Choroid plexus epithelial cell (primary cell): ENCODE measurements at regions not wholly inside any gene's neighbourhood (a gene's known extent, or its start where the extent isn't known, plus 50 kb on each side); places are given as distances from the start of the nearest gene placed in this dataset.

Experiments used
- DNase-seq: peaks from one replicate; pipeline ENCODE4 v3.0.0-alpha.2; 2010; ENCODE audit warnings: low read depth
- H3K4me3 ChIP-seq: 2 replicates; pipeline ENCODE4 v1.5.1; 2011; ENCODE audit warnings: low read depth, mild to moderate bottlenecking, control low read depth, low read length, moderate library complexity
- TF ChIP-seq, protein P1 (sequence below): conservative IDR thresholded peaks from 2 replicates; pipeline ENCODE4 v1.5.1; 2011; ENCODE audit warnings: low read depth, mild to moderate bottlenecking, control low read depth, inconsistent platforms, low read length, moderate library complexity

DNA sequence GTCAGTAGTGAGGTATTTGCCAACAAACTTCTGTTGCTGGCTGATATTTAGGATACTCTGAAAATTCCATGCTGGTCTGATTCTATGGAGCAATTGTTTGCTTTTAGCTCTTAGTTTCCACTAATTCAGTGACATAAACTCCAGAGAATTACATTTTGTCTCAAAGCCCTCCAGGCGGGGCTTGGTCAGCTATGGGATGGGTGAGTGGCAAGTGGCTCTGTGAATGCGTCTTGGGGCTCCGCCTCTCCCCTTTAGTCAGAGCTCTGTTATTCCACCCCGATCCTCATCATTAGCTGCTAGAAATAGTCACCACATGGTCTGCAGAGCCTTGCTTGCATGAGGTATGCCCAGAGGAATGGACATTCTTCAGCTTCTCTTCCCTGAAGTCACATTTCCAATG lies 540.6 kb downstream of the QKI start:
- peak; percentile 70 for DNase-seq
- H3K4me3 ChIP-seq, result no peak overlapping the region
- TF ChIP-seq, protein P1, sequence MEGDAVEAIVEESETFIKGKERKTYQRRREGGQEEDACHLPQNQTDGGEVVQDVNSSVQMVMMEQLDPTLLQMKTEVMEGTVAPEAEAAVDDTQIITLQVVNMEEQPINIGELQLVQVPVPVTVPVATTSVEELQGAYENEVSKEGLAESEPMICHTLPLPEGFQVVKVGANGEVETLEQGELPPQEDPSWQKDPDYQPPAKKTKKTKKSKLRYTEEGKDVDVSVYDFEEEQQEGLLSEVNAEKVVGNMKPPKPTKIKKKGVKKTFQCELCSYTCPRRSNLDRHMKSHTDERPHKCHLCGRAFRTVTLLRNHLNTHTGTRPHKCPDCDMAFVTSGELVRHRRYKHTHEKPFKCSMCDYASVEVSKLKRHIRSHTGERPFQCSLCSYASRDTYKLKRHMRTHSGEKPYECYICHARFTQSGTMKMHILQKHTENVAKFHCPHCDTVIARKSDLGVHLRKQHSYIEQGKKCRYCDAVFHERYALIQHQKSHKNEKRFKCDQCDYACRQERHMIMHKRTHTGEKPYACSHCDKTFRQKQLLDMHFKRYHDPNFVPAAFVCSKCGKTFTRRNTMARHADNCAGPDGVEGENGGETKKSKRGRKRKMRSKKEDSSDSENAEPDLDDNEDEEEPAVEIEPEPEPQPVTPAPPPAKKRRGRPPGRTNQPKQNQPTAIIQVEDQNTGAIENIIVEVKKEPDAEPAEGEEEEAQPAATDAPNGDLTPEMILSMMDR, result no peak

DNA sequence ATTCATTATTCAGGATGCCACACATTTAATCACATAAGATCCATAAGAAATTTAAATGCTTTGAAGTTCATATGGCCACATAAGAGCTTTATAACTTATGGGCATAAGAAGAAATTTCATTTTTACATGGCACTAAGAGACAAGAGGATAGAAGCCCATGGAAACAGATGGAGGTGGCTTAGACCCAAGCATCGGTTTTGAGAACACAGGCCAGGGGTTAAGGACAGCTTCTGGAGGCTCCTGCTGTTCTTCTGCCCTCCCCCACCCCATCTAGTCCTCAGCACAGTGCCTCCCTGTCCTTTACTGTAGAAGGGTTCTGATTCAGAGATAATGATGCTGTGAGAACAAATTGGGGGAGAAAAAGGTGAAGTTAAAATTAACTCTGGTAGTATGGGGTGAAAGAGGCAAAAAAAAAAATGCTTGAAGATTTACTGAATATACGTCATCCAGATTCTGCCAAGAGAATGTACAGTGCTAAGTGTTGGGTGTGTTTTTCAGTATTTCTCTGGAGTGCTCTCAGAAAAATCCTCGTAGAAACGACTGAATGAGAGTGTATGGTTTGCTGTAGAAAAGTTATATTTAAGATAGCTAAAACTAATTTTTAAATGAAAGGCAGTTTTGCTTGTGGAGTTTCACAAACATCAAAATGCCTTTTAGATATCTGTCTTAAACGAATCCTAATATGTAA lies 539.7 kb downstream of the QKI start:
- TF ChIP-seq, protein P1, result no peak

DNA sequence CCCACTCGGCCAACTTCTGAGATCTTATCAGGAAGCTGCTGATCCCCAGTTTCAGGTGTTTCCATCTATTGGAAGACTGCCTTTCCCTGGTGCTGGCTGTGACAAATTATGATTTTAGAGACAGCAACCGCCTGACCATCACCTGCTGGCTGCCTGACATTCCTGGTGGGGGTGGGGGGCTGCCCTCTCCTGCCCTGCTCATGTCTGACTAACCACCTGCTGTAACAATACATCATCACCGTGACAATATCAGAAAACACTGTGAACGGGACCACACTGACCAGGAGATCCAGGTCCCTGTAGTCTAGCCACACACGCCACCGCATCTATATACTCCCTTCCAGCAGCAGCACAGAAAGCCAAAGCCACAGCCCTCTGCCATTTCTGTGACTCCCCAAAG lies 537.5 kb downstream of the QKI start:
- no peak for DNase-seq
- H3K4me3 ChIP-seq, result no peak overlapping the region
- TF ChIP-seq, protein P1, result no peak

More for the DNA sequence above, 539.7 kb downstream of the QKI start:
- DNase-seq, result no peak
- H3K4me3 ChIP-seq, result no peak overlapping the region

DNA sequence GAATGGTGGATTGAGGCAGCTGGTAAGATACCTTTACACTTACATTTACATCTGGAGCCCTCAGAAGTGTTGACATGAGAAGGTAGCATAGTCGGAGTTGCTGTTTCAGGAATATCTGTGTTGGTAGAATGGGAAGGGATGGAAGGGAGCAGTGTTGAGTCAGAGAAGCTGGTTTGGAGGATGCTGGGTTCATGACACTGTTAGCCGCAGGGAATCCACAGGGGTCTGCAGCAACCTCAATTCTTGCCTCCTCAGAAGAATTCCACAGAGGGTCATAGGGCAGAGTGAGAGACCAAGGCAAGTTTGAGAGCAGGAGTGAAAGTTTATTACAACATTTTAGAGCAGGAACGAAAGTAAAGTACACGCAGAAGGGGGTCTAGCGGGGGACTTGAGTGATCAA lies 536.8 kb downstream of the QKI start:
- H3K4me3 ChIP-seq, result no peak overlapping the region
- DNase-seq, result peak; percentile 73
- TF ChIP-seq, protein P1, result no peak

DNA sequence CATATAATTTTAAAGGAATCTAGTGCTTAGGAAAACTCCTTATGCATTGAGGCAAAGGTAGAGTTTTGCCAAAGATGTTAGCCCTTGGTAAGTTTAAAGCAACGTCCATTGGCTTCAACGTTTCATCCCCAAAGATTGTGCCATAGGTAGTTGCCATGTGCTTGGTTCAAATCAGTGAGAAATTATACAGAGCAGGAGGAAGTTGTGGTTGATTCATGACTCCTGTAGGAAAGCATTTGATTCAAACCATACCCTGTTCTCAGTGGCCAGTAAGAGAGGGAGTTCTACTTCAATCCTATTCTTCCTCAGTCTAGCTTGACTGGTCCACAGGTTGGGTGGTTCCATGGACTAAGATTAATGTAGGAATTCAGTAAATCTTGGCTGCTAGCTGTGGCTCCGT lies 535.6 kb downstream of the QKI start:
- TF ChIP-seq, protein P1, result no peak
- DNase-seq, result peak; percentile 57
- no peak overlapping the region for H3K4me3 ChIP-seq

DNA sequence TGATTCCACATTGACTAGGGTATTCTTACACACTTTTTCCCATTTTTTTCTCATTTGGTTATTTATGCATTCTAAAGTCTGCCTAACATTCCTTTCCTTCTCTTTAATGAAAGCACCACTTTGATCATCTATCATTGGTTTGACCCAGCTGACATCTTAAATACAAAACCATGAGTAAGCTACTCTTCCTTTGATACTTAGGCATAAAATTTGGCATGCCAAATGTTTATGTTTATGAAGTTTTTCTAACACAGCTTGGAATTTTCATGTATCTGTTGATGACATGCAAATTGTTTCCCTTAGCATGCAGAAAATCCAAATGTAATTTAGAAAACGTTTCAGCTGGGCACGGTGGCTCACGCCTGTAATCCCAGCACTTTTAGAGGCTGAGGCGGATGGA lies 534.9 kb downstream of the QKI start:
- no peak for DNase-seq
- TF ChIP-seq, protein P1, result no peak
- no peak overlapping the region for H3K4me3 ChIP-seq

DNA sequence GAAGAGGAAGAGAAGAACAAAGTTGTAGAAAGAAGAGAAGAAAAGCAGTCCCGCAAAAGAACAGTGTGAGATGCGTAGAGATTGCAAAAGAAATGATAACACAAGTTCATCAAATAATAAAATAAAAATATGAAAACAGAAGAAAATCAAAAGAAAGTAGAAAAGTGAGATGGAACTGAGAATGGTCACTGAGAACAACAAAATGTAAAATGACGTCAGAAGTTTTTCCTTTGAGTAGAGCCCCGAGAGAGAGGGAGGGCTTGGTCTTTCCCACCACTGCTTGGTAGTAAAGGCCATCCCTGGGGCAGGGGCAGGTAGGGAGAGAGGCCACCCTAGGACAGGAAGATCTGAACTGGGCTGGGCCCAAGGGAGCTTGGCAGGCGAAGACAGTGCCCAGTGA lies 533.7 kb downstream of the QKI start:
- no peak overlapping the region for H3K4me3 ChIP-seq
- no peak for DNase-seq
- TF ChIP-seq, protein P1, result no peak
